ENCODE measurements at regions not wholly inside any gene's neighbourhood (a gene's known extent, or its start where the extent isn't known, plus 50 kb on each side); places are given as distances from the start of the nearest gene placed in this dataset.

- Histone ChIP-seq H3K36me3 (ENCODE audit: insufficient read depth) (no peaks in the 10 kb centered on the region; the same call in 1 of the 2 replicates), H3K4me3 (no peak overlapping the region), H3K4me2 (no peak overlapping the region), H3F3A (replicated peaks; ENCODE audit: low read depth) (no peaks in the 10 kb centered on the region), H3K79me2 (replicated peaks; ENCODE audit: insufficient read depth) (no peaks in the 10 kb centered on the region), H2AFZ (no peak overlapping the region), H3K4me1 (ENCODE audit: insufficient read depth) (no peaks in the 10 kb centered on the region), H3K27ac (ENCODE audit: low read depth) (no peak overlapping the region), H4K20me1 (replicated peaks; ENCODE audit: insufficient read depth) (no peaks in the 10 kb centered on the region), H3K27me3 (ENCODE audit: insufficient read depth) (no peaks in the 10 kb centered on the region), H3K9me2 (ENCODE audit: insufficient read depth) (no peaks in the 10 kb centered on the region)
- Mint-ChIP-seq H3K27ac (no peak overlapping the region), H3K4me3 (no peak overlapping the region), H3K9me3 (peaks cover 100% of the 10 kb centered on the region), H3K27me3 (ENCODE audit: insufficient read depth, low read depth, poor library complexity) (peaks cover 11% of the 10 kb centered on the region), H3K4me1 (no peaks in the 10 kb centered on the region), H3K36me3 (ENCODE audit: low read depth) (peaks cover 33% of the 10 kb centered on the region)
- TF ChIP-seq NANOG (IDR thresholded peaks at IDR 0.05; ENCODE audit: borderline replicate concordance) (no peak), JUNB (IDR thresholded peaks at IDR 0.05; ENCODE audit: unreplicated experiment) (no peak), ZNF114 (CRISPR knock-in tag; IDR thresholded peaks at IDR 0.05) (no peak), ZNF462 (CRISPR knock-in tag; IDR thresholded peaks at IDR 0.05) (no peak), CTCF (conservative IDR thresholded peaks at IDR 0.05; ENCODE audit: low read depth in 2 of 2) (no peak), EZH2 (IDR thresholded peaks at IDR 0.05; ENCODE audit: low read depth, unreplicated experiment) (no peak), ETS1 (IDR thresholded peaks at IDR 0.05) (no peak), POLR2AphosphoS5 (IDR thresholded peaks at IDR 0.05; ENCODE audit: low read depth) (no peak), STAT1 (IDR thresholded peaks at IDR 0.05; ENCODE audit: unreplicated experiment) (no peak), CREB1 (CRISPR knock-in tag; IDR thresholded peaks at IDR 0.05; ENCODE audit: low read depth) (no peak), ZNF331 (CRISPR knock-in tag; IDR thresholded peaks at IDR 0.05; ENCODE audit: low read depth) (no peak), REST (IDR thresholded peaks at IDR 0.05; ENCODE audit: unreplicated experiment) (no peak), EZH2phosphoT487 (IDR thresholded peaks at IDR 0.05; ENCODE audit: unreplicated experiment) (no peak)
- DNase-seq (ENCODE audit: low spot score), result no peak
- ATAC-seq, result no peak
Observed at GRCh38 chr13:18961383-18962117, 220.1 kb downstream of the TUBA3C start.

Measured in GM23338 (cell line).